B cell (primary cell): ENCODE measurements at regions not wholly inside any gene's neighbourhood (a gene's known extent, or its start where the extent isn't known, plus 50 kb on each side); places are given as distances from the start of the nearest gene placed in this dataset.

ENCODE experiments used
- ATAC-seq: fragments of 200-7000 bp; cut with Tn5 transposase; one replicate; pipeline ENCODE4 v1.10.0; 2021; ENCODE audit warnings: low read depth, mild to moderate bottlenecking, moderate number of reproducible peaks, moderate library complexity
- CTCF ChIA-PET: fragments of 350-600 bp; sonication (Branson Sonifier 250); formaldehyde crosslinking; loops from one replicate; lab custom pipeline; 2021; ENCODE audit warnings: antibody characterized with exemption, inconsistent platforms; lab: Charles Lee
- POLR2A ChIA-PET: fragments of 350-600 bp; sonication (Branson Sonifier 250); formaldehyde crosslinking; loops from one replicate; lab custom pipeline; 2021; ENCODE audit warnings: antibody characterized with exemption; lab: Charles Lee
- DNase-seq: peaks from one replicate; pipeline ENCODE4 v3.0.0; 2013
- H2AFZ ChIP-seq: 2 replicates; pipeline ENCODE4 v1.6.1; 2012; ENCODE audit warnings: mild to moderate bottlenecking, low read depth, low read length; ENCODE audit not compliant: insufficient read depth, poor library complexity, severe bottlenecking
- H3K27ac ChIP-seq, 2 donors: 1 replicate in 1 of 2; 2 replicates in 1 of 2; pipeline ENCODE4 v1.5.1; 2012 to 2013; ENCODE audit warnings: low read length in 2 of 2, mild to moderate bottlenecking in 2 of 2, moderate library complexity in 1 of 2
- H3K27me3 ChIP-seq, 4 experiments: fragments of 200-600 bp in 1 of 4; sonication (generic) in 1 of 4; replicated peaks in 1 of 4; 1 replicate in 2 of 4; 2 replicates in 2 of 4; pipeline versions ENCODE4 v1.6.1 to v1.7.0; 2013 to 2016; ENCODE audit warnings: low read length in 3 of 4, mild to moderate bottlenecking in 2 of 4, mixed read lengths in 1 of 4, moderate library complexity in 1 of 4; ENCODE audit not compliant: insufficient read depth in 4 of 4, control insufficient read depth in 3 of 4; ENCODE audit errors: control extremely low read depth in 1 of 4
- H3K36me3 ChIP-seq, 2 experiments: replicated peaks in 1 of 2; 1 replicate in 1 of 2; 2 replicates in 1 of 2; pipeline versions ENCODE4 v1.6.1 to v1.7.1; 2013; ENCODE audit warnings: low read length in 1 of 2; ENCODE audit not compliant: insufficient read depth in 2 of 2, control insufficient read depth in 1 of 2; ENCODE audit errors: control extremely low read depth in 1 of 2, extremely low read depth in 1 of 2
- H3K4me1 ChIP-seq, 2 donors: fragments of 200-600 bp in 1 of 2; sonication (generic) in 1 of 2; 1 replicate in 1 of 2; 2 replicates in 1 of 2; pipeline versions ENCODE4 v1.5.1 to v1.6.1; 2013 to 2017; ENCODE audit warnings: low read length in 2 of 2; ENCODE audit not compliant: control insufficient read depth in 2 of 2, insufficient read depth in 2 of 2
- H3K4me2 ChIP-seq: replicated peaks from 2 replicates; pipeline ENCODE3; 2012; ENCODE audit warnings: mild to moderate bottlenecking, low read depth, low read length; ENCODE audit not compliant: poor library complexity, severe bottlenecking
- H3K4me3 ChIP-seq, 5 experiments: fragments of 200-600 bp in 1 of 5; sonication (generic) in 1 of 5; 1 replicate in 3 of 5; 2 replicates in 2 of 5; pipeline versions ENCODE4 v1.5.1 to v1.7.0; 2011 to 2016; ENCODE audit warnings: low read length in 4 of 5, mild to moderate bottlenecking in 4 of 5, low read depth in 2 of 5, control low read depth in 1 of 5, moderate library complexity in 1 of 5; ENCODE audit not compliant: insufficient read depth in 1 of 5; ENCODE audit errors: control extremely low read depth in 1 of 5, extremely low read depth in 1 of 5
- H3K79me2 ChIP-seq: fragments of 200-600 bp; sonication (generic); one replicate; pipeline ENCODE4 v1.6.0; 2016; ENCODE audit warnings: low read length; ENCODE audit not compliant: control insufficient read depth, insufficient read depth
- H3K9ac ChIP-seq: fragments of 200-600 bp; sonication (generic); 2 replicates; pipeline ENCODE4 v1.6.1; 2017; ENCODE audit warnings: mild to moderate bottlenecking, low read length, moderate library complexity
- H3K9me3 ChIP-seq, 3 donors: one replicate each; pipeline versions ENCODE4 v1.6.1 to v1.7.1; 2013; ENCODE audit warnings: low read length in 2 of 3; ENCODE audit not compliant: control insufficient read depth in 2 of 3, insufficient read depth in 1 of 3; ENCODE audit errors: control extremely low read depth in 1 of 3
- H4K20me1 ChIP-seq: 2 replicates; pipeline ENCODE4 v1.6.0; 2012; ENCODE audit warnings: mild to moderate bottlenecking, low read length; ENCODE audit not compliant: insufficient read depth, control insufficient read depth, poor library complexity, severe bottlenecking
- H3K27ac Mint-ChIP-seq: one replicate; pipeline ENCODE4 v1.8.0; 2021; ENCODE audit warnings: mixed read lengths
- H3K27me3 Mint-ChIP-seq: one replicate; pipeline ENCODE4 v1.8.0; 2021; ENCODE audit warnings: mixed read lengths
- H3K4me1 Mint-ChIP-seq: one replicate; pipeline ENCODE4 v1.8.0; 2021; ENCODE audit warnings: mixed read lengths
- H3K4me3 Mint-ChIP-seq: one replicate; pipeline ENCODE4 v1.8.0; 2021; ENCODE audit warnings: mixed read lengths
- H3K9me3 Mint-ChIP-seq: one replicate; pipeline ENCODE4 v1.8.0; 2022; ENCODE audit warnings: mixed read lengths; ENCODE audit not compliant: insufficient read depth
- CTCF ChIP-seq: fragments of 200-600 bp; IDR thresholded peaks from one replicate; pipeline ENCODE4 v1.8.0; 2022; ENCODE audit warnings: antibody characterized with exemption, mild to moderate bottlenecking
- EZH2 ChIP-seq: IDR thresholded peaks from 2 replicates; pipeline ENCODE4 v1.6.1; 2012; ENCODE audit warnings: borderline replicate concordance, low read depth, mild to moderate bottlenecking, moderate library complexity, low read length; ENCODE audit not compliant: insufficient read depth, poor library complexity, severe bottlenecking
- WGBS: methylation state at CpG from one replicate; pipeline ENCODE4 v1.1.5; 2013; ENCODE audit warnings: missing lambda C conversion rate; ENCODE audit not compliant: insufficient coverage; 5-methylcytosine and 5-hydroxymethylcytosine counted together
- intact Hi-C: fragments of 100-400 bp; cut with micrococcal nuclease; formaldehyde crosslinking; loops from one replicate; pipeline ENCODE4 v1.10.0; 2022

GRCh38 chr2:129466389-129466788, 513.1 kb upstream of the RAB6C start:
- ChIA-PET CTCF (no interaction called here), POLR2A (no interaction called here)
- Histone ChIP-seq H3K79me2 (no peaks in the 10 kb centered on the region), H3K36me3 (no peaks in the 10 kb centered on the region), H2AFZ (no peak overlapping the region), H3K27ac (no peak overlapping the region), H4K20me1 (no peaks in the 10 kb centered on the region), H3K9me3 (peaks cover 0 to 12% (median 0%) of the 10 kb centered on the region in 3 donors), H3K27me3 (no peaks in the 10 kb centered on the region), H3K4me1 (no peaks in the 10 kb centered on the region), H3K4me2 (no peak overlapping the region), H3K9ac (no peak overlapping the region), H3K4me3 (no peak overlapping the region)
- TF ChIP-seq EZH2, result no peak
- no peak for TF ChIP-seq CTCF
- Mint-ChIP-seq H3K9me3 (no peaks in the 10 kb centered on the region), H3K4me3 (no peak overlapping the region), H3K27ac (no peak overlapping the region), H3K4me1 (no peaks in the 10 kb centered on the region), H3K27me3 (no peaks in the 10 kb centered on the region)
- no peak for DNase-seq
- WGBS, result 98% methylated on average over 12 of the region's 13 CpGs
- ATAC-seq, result no peak
- intact Hi-C loops, result no loop called here

- Histone ChIP-seq H3K4me2 (no peak overlapping the region), H2AFZ (no peak overlapping the region), H3K9me3 (peaks cover 0 to 12% (median 0%) of the 10 kb centered on the region in 3 donors), H3K27ac (no peak overlapping the region), H3K4me3 (no peak overlapping the region), H3K79me2 (no peaks in the 10 kb centered on the region), H3K4me1 (no peaks in the 10 kb centered on the region), H3K9ac (no peak overlapping the region), H3K36me3 (no peaks in the 10 kb centered on the region), H4K20me1 (no peaks in the 10 kb centered on the region), H3K27me3 (no peaks in the 10 kb centered on the region)
- TF ChIP-seq EZH2, result no peak
- intact Hi-C loops, result no loop called here
- Mint-ChIP-seq H3K4me1 (no peaks in the 10 kb centered on the region), H3K27ac (no peak overlapping the region), H3K9me3 (no peaks in the 10 kb centered on the region), H3K4me3 (no peak overlapping the region), H3K27me3 (no peaks in the 10 kb centered on the region)
- ATAC-seq (no peak), DNase-seq (no peak)
- POLR2A ChIA-PET, result no interaction called here
- CTCF ChIA-PET, result no interaction called here
- WGBS, result 86% methylated on average over 11 of the region's 11 CpGs
Observed at GRCh38 chr2:129467012-129467779, 512.3 kb upstream of the RAB6C start.
